Dermis microvascular lymphatic vessel endothelial cell (primary cell): ENCODE measurements at regions not wholly inside any gene's neighbourhood (a gene's known extent, or its start where the extent isn't known, plus 50 kb on each side); places are given as distances from the start of the nearest gene placed in this dataset.

Experiments
- DNase-seq, 2 donors: peaks; one replicate each; pipeline versions ENCODE4 v3.0.0 to v3.0.0-alpha.2; 2010; ENCODE audit warnings: low read depth in 2 of 2

DNA sequence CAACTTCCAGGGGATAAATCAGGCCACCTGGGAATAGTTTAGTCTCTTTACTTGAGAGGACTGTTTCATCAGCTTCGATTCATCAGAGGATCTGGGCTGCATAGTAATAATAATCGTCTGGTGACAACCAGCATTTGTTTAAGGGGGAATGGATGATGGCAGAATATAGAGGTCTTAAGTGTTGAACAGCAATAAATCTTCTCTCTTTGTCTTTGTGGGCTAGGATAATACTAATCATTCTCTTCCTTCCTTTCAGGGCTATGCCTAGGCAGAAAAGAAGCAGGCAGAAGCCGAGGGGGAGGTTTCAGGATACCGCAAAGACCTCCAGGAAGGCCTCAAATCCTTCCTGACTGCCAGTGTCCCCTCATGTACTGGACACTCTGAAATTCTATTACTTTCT lies 150.4 kb upstream of the GAREM1 start:
- DNase-seq = no peak

DNA sequence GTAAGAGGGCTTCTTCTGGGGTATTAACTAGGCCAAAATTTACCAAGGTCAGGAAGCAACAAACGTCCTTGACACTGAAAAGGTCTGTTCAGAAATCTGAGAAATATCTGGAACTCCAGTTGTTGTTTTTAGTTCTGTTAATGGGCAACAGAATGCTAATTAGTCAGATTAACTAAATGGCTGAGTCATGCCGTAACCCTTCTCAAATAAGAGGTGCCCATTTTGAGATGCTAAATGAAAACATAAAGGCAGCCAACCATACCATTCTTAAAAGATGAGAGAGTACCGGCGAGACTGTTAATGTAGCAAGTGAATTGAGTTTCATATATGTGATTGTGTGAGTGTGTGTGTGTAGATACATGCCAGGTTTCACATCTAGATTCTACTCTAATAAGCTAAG lies 147.9 kb upstream of the GAREM1 start:
- DNase-seq = no peak

DNA sequence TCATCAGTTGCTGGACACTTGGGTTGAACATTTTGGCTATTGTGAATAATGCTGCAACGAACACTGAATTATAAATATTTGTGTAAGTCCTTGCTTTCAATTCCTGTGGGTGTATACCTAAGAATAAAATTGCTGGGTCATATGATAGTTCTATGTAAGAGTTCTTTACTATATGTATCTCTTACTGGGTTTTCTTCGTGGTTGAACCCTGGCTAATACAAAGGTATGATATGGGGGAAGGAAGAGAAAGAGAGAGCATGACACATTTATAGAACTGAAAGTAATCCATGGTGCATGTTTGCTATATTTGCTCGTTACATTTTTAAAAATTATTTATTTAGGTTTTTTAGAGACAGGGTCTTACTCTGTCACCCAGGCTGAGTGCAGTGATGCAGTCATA lies 143.1 kb upstream of the GAREM1 start:
- no peak for DNase-seq

DNA sequence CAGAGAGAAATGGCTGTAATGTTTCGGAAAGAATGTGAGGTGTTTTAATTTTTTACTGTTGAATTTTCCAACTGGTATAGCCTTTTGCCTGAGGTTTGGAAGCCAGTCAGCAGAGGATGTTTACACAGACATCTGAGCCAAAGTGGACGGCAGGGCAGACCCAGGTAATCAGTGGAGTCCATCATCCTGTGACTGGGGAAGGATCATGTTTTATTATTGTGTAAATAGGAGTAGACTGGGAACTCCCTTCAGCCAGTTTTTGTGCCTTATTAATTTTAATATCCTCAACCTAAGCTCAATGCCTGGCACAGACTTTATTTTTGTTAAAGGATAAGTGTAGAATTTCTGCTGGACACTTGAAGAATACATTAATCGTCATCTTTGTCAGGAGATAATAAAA lies 142.0 kb upstream of the GAREM1 start:
- DNase-seq = no peak

GRCh38 chr18:32610176-32610575 lies 139.5 kb upstream of the GAREM1 start:
- DNase-seq = no peak

- no peak for DNase-seq
These were observed 137.1 kb upstream of the GAREM1 start for GRCh38 chr18:32607816-32608215.

DNA sequence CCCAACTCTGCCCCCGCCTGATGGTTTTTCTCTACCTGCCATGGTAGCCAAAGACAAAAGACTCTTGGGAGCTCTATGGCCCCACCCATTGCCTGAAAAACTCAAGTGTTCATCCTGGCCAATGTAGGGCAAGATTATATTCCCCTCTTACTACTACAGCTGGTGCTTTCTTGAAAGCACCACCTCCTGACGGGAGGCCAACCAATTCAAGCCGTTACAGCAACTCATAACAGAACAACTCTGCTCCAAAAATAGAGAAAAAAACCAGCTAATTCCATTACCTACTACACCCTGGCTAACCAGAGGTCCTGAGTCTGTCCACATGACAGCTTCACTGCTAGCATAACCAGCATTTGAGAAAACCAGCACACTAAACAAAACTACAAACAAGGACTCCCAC lies 127.5 kb upstream of the GAREM1 start:
- DNase-seq = no peak

DNA sequence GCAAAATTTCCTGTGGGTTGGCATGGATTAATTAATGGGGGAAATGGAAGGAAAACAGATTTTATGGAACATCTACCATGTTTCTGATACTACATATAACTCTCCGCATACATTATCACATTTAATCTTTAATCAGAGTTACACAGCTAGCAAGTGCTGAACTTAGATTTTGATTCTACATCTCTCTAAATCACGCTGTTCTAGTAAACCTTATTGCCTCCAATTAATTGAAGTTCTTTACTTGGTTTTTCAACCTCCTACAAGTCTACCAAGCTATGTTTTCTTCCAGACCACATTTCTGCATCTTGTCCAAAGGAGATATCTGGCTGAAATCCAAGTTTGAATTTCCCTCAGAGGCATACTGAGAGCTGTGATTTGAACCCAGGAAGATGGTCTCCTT lies 125.8 kb upstream of the GAREM1 start:
- DNase-seq = no peak

- no peak for DNase-seq
These were observed 125.2 kb upstream of the GAREM1 start for GRCh38 chr18:32595832-32596231.

GRCh38 chr18:32588191-32588590 lies 117.5 kb upstream of the GAREM1 start:
- no peak for DNase-seq

GRCh38 chr18:32583431-32583830 lies 112.7 kb upstream of the GAREM1 start:
- no peak for DNase-seq

DNA sequence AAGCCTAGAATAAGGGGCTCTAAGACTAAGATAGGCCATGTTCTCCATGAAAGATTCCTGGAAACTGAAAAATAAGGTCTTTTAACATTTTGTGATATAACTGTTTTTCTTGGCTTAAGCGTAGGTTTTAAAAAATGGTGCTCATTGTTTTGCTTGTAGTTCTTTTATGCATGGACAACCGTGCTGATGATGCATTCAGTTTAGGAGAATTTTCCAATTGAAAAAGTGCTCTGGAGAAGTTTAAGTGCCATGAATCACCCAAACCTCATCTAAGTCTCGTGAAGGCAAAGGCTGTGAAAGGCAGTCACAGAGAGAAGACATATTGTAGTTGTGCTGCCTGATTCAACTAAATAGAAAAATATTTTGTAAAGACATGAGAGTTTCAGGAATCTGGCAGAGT lies 111.8 kb upstream of the GAREM1 start:
- no peak for DNase-seq

DNA sequence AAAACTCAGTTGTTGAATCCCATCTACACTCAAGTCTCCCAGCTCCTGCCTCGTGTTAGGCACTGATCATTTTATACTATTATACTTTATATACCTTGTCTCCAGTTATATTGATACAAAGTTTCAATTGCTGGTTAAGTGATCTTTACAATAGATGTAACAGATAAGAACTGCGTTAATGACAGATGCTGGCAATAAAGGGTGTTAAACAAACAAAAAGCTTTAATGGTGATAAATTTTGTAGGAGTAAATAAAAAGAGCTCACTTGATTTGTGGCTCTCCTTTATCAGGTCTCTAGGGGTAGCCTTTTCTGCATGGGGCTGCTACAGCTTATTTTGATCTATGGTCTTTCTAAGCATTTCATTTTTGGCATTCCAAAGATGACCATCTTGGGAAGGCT lies 106.9 kb upstream of the GAREM1 start:
- DNase-seq = no peak

GRCh38 chr18:32576296-32576916 lies 105.7 kb upstream of the GAREM1 start:
- DNase-seq = peak; percentile 11 to 35

- no peak for DNase-seq
These were observed 96.3 kb upstream of the GAREM1 start for GRCh38 chr18:32566960-32567359.

DNA sequence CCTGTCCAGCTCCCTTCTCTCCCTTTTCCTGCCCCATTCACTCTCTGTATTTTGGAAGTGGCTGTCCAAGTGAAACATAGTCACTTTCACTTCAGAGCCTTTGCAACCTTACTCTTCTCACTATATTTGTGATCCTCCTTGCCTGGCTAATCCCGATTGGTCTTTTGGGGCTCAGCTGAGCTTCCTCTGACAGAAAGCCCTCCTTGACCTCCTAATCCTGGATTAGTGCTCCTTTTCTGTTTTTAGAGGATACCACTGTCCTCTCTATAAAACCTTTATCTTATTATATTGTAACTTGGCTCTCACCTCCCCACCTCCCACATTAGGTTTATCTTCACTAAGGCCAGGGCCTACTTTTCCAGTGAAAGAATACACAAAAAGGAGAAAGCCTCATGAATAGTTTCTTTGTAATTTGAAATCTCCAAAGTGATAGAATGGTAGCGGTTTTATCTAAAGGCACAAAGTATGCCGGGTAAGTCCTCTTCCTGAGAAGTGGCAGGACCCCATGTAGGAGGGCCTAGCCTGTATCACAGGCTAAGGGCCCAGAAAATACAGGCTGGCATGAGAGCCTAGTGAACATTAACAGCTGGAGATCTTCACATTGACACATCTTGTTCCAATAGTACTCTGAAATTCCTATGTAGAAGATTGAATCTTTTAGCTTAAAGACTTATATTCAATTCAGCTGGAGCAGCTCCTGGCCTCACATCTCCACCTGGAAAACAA lies 83.1 kb upstream of the GAREM1 start:
- DNase-seq = no peak

GRCh38 chr18:32553174-32553573 lies 82.5 kb upstream of the GAREM1 start:
- no peak for DNase-seq

GRCh38 chr18:32552421-32553030 lies 81.8 kb upstream of the GAREM1 start:
- DNase-seq = peak; percentile 48 to 69

GRCh38 chr18:32550963-32551362 lies 80.3 kb upstream of the GAREM1 start:
- DNase-seq = no peak

- DNase-seq = peak; percentile 1 to 44
These were observed 78.8 kb upstream of the GAREM1 start for GRCh38 chr18:32549248-32550110.

DNA sequence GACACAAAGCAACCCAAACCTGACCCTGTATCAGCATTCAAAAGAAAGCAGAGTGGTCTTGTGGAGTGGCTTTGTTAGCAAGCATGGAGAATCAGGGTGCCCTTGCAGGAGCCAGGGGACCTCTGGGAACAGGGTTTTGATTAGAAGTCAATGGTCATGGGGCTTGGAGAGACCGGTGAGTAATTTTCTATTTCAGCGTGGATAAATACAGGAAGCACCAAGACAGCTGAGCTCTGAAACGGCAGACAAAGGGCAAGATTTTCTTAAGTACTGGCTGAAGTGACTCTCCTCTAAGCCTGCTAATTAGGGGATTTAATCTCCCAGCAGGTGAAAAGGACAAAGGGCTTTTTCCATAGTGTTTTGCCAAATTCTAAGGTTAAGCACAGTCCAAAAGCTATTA lies 78.0 kb upstream of the GAREM1 start:
- no peak for DNase-seq

GRCh38 chr18:32545631-32546030 lies 74.9 kb upstream of the GAREM1 start:
- DNase-seq = no peak
